Spinal cord (tissue), 9 donors: ENCODE measurements at regions not wholly inside any gene's neighbourhood (a gene's known extent, or its start where the extent isn't known, plus 50 kb on each side); places are given as distances from the start of the nearest gene placed in this dataset.

ENCODE experiments used
- DNase-seq, 6 donors: peaks; one replicate each; pipeline versions ENCODE4 v3.0.0 to v3.0.0-alpha.2; 2013 to 2015; ENCODE audit warnings: low spot score in 6 of 6, low read depth in 4 of 6
- H3K27ac ChIP-seq: one replicate; pipeline ENCODE4 v1.5.1; 2013; ENCODE audit warnings: low read depth, low read length, control low read depth
- H3K27me3 ChIP-seq: one replicate; pipeline ENCODE4 v1.6.1; 2013; ENCODE audit warnings: low read length; ENCODE audit not compliant: control insufficient read depth, insufficient read depth
- H3K36me3 ChIP-seq: one replicate; pipeline ENCODE4 v1.6.1; 2013; ENCODE audit warnings: low read length; ENCODE audit not compliant: control insufficient read depth, insufficient read depth
- H3K4me1 ChIP-seq: one replicate; pipeline ENCODE4 v1.6.1; 2013; ENCODE audit warnings: low read length; ENCODE audit not compliant: control insufficient read depth, insufficient read depth
- H3K4me3 ChIP-seq: one replicate; pipeline ENCODE4 v1.5.1; 2013; ENCODE audit warnings: low read depth, low read length, control low read depth
- H3K9me3 ChIP-seq: one replicate; pipeline ENCODE4 v1.6.1; 2013; ENCODE audit warnings: low read length; ENCODE audit not compliant: control insufficient read depth, insufficient read depth
- WGBS: methylation state at CpG from one replicate; pipeline ENCODE4 v1.1.5; 2013; ENCODE audit warnings: missing lambda C conversion rate; ENCODE audit not compliant: insufficient coverage; 5-methylcytosine and 5-hydroxymethylcytosine counted together
- donor health status: healthy.

- DNase-seq = no peak
- Histone ChIP-seq H3K36me3 (no peaks in the 10 kb centered on the region), H3K27ac (no peak overlapping the region), H3K9me3 (no peaks in the 10 kb centered on the region), H3K4me3 (no peak overlapping the region), H3K27me3 (no peaks in the 10 kb centered on the region), H3K4me1 (peaks cover 2% of the 10 kb centered on the region)
- WGBS = 94% methylated on average over 5 of the region's 5 CpGs
Observed at GRCh38 chr14:66032800-66033199, 453.4 kb upstream of the CCDC196 start.

- H3K4me3 ChIP-seq = no peak overlapping the region
- peak overlapping the region; percentile 44 for H3K27ac ChIP-seq
- peaks cover 8% of the 10 kb centered on the region for H3K4me1 ChIP-seq
- H3K9me3 ChIP-seq = no peaks in the 10 kb centered on the region
- WGBS = no CpG with 5 or more reads among the region's 2 CpGs
- no peaks in the 10 kb centered on the region for H3K36me3 ChIP-seq
- no peaks in the 10 kb centered on the region for H3K27me3 ChIP-seq
- DNase-seq = peak in 1 of 6 donors; percentile 69
Observed at GRCh38 chr14:66036547-66036946, 449.6 kb upstream of the CCDC196 start.

- H3K9me3 ChIP-seq = no peaks in the 10 kb centered on the region
- WGBS = no CpG with 5 or more reads among the region's 2 CpGs
- H3K4me3 ChIP-seq = no peak overlapping the region
- peaks cover 8% of the 10 kb centered on the region for H3K4me1 ChIP-seq
- no peaks in the 10 kb centered on the region for H3K27me3 ChIP-seq
- H3K36me3 ChIP-seq = no peaks in the 10 kb centered on the region
- peak in 1 of 6 donors; percentile 22 for DNase-seq
- peak overlapping the region; percentile 78 for H3K27ac ChIP-seq
Observed at GRCh38 chr14:66037361-66037760, 448.8 kb upstream of the CCDC196 start.

DNA sequence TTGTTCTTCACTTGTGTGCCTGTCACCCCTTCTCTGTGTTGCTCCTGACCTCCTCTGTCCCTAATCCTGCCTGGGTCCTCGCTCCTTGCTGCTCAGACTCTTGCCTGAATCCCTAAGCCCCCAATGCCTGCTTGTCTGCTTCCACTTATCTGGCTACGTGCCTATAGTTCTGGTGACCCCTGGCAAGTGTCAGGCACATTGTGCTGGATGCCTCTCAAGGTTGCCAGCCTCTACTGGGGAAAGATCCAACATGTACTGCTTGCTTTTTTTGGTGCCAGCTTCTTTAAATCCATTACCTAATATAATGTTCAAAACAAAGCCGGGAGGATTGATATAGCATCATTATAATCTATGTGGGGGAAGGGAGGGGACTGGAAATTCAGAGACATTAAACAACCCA lies 448.0 kb upstream of the CCDC196 start:
- WGBS = 56% methylated on average over 2 of the region's 3 CpGs
- Histone ChIP-seq H3K4me1 (peaks cover 8% of the 10 kb centered on the region), H3K4me3 (no peak overlapping the region), H3K9me3 (no peaks in the 10 kb centered on the region), H3K36me3 (no peaks in the 10 kb centered on the region), H3K27ac (peak overlapping the region; percentile 78), H3K27me3 (no peaks in the 10 kb centered on the region)
- DNase-seq = peak in 2 of 6 donors; percentile 33 to 59

- DNase-seq = peak in 2 of 6 donors; percentile 63 to 67
- H3K9me3 ChIP-seq = no peaks in the 10 kb centered on the region
- H3K4me3 ChIP-seq = no peak overlapping the region
- H3K4me1 ChIP-seq = peaks cover 8% of the 10 kb centered on the region
- no peaks in the 10 kb centered on the region for H3K27me3 ChIP-seq
- H3K36me3 ChIP-seq = no peaks in the 10 kb centered on the region
- WGBS = no CpG with 5 or more reads among the region's 1 CpG
- H3K27ac ChIP-seq = peak overlapping the region; percentile 78
Observed at GRCh38 chr14:66038618-66039017, 447.6 kb upstream of the CCDC196 start.

GRCh38 chr14:66039495-66039894 lies 446.7 kb upstream of the CCDC196 start:
- Histone ChIP-seq H3K27ac (peak overlapping the region; percentile 78), H3K4me3 (no peak overlapping the region), H3K4me1 (peaks cover 8% of the 10 kb centered on the region), H3K27me3 (no peaks in the 10 kb centered on the region), H3K9me3 (no peaks in the 10 kb centered on the region), H3K36me3 (no peaks in the 10 kb centered on the region)
- no peak for DNase-seq

GRCh38 chr14:66041582-66041981 lies 444.6 kb upstream of the CCDC196 start:
- Histone ChIP-seq H3K9me3 (no peaks in the 10 kb centered on the region), H3K27ac (no peak overlapping the region), H3K4me1 (peaks cover 8% of the 10 kb centered on the region), H3K27me3 (no peaks in the 10 kb centered on the region), H3K4me3 (no peak overlapping the region), H3K36me3 (no peaks in the 10 kb centered on the region)
- WGBS = 91% methylated on average over 2 of the region's 6 CpGs
- no peak for DNase-seq

GRCh38 chr14:66043921-66044320 lies 442.2 kb upstream of the CCDC196 start:
- H3K9me3 ChIP-seq = no peaks in the 10 kb centered on the region
- no peak overlapping the region for H3K27ac ChIP-seq
- H3K4me3 ChIP-seq = no peak overlapping the region
- no peaks in the 10 kb centered on the region for H3K4me1 ChIP-seq
- no peaks in the 10 kb centered on the region for H3K36me3 ChIP-seq
- H3K27me3 ChIP-seq = no peaks in the 10 kb centered on the region
- no peak for DNase-seq

- Histone ChIP-seq H3K27me3 (no peaks in the 10 kb centered on the region), H3K36me3 (no peaks in the 10 kb centered on the region), H3K4me3 (no peak overlapping the region), H3K27ac (no peak overlapping the region), H3K9me3 (no peaks in the 10 kb centered on the region), H3K4me1 (no peaks in the 10 kb centered on the region)
- DNase-seq = no peak
- 77% methylated on average over 4 of the region's 7 CpGs for WGBS
Observed at GRCh38 chr14:66045572-66046021, 440.6 kb upstream of the CCDC196 start.

GRCh38 chr14:66046035-66046434 lies 440.1 kb upstream of the CCDC196 start:
- no peaks in the 10 kb centered on the region for H3K9me3 ChIP-seq
- H3K36me3 ChIP-seq = no peaks in the 10 kb centered on the region
- no peak overlapping the region for H3K4me3 ChIP-seq
- no peaks in the 10 kb centered on the region for H3K27me3 ChIP-seq
- DNase-seq = no peak
- H3K4me1 ChIP-seq = no peaks in the 10 kb centered on the region
- H3K27ac ChIP-seq = no peak overlapping the region
- 100% methylated on average over 1 of the region's 1 CpG for WGBS
